IMR-90 (cell line): ENCODE measurements at regions not wholly inside any gene's neighbourhood (a gene's known extent, or its start where the extent isn't known, plus 50 kb on each side); places are given as distances from the start of the nearest gene placed in this dataset.

Experiments
- ATAC-seq: fragments of 200-7000 bp; cut with Tn5 transposase; 2 replicates; pipeline ENCODE4 v1.9.1; 2020; ENCODE audit warnings: low read depth, mild to moderate bottlenecking, moderate library complexity
- BruUV-seq: library from RNA; stranded (reverse); fragments of 400-500 nt; replicated peaks from 2 replicates; lab custom pipeline; 2021; lab: Mats Ljungman, UMichigan
- CTCF ChIA-PET: fragments of 300-600 bp; formaldehyde crosslinking; extraction: SDS; loops from one replicate; lab custom pipeline; 2021; ENCODE audit warnings: antibody characterized with exemption; lab: Yijun Ruan, JAX
- POLR2A ChIA-PET: fragments of 300-600 bp; sonication (Branson Sonifier 250); formaldehyde crosslinking; loops from one replicate; lab custom pipeline; 2022; ENCODE audit warnings: antibody characterized with exemption; ENCODE audit not compliant: unreplicated experiment; lab: Charles Lee
- DNase-seq: peaks from one replicate; pipeline ENCODE4 v3.0.0; 2013
- H2AFZ ChIP-seq: replicated peaks from 2 replicates; pipeline ENCODE3; 2013; ENCODE audit warnings: low read length, mild to moderate bottlenecking; ENCODE audit not compliant: poor library complexity
- H2AK5ac ChIP-seq: 2 replicates; pipeline ENCODE4 v1.6.1; 2013; ENCODE audit warnings: low read depth, low read length, inconsistent platforms
- H2AK9ac ChIP-seq: replicated peaks from 2 replicates; pipeline ENCODE3; 2013; ENCODE audit warnings: mild to moderate bottlenecking, low read depth, low read length, moderate library complexity; ENCODE audit not compliant: poor library complexity
- H2BK120ac ChIP-seq: 2 replicates; pipeline ENCODE4 v1.6.1; 2013; ENCODE audit warnings: low read depth, low read length, inconsistent platforms
- H2BK15ac ChIP-seq: 3 replicates; pipeline ENCODE4 v1.6.1; 2013; ENCODE audit warnings: low read depth, low read length, inconsistent platforms
- H2BK20ac ChIP-seq: 2 replicates; pipeline ENCODE4 v1.6.1; 2013; ENCODE audit warnings: low read depth, mild to moderate bottlenecking, inconsistent platforms, low read length, moderate library complexity
- H2BK5ac ChIP-seq: 2 replicates; pipeline ENCODE4 v1.6.1; 2013; ENCODE audit warnings: mild to moderate bottlenecking, low read depth, low read length, inconsistent platforms; ENCODE audit not compliant: poor library complexity, severe bottlenecking
- H3K14ac ChIP-seq: replicated peaks from 2 replicates; pipeline ENCODE4 v1.6.1; 2013; ENCODE audit warnings: low read depth, low read length, inconsistent platforms
- H3K18ac ChIP-seq: 2 replicates; pipeline ENCODE4 v1.6.1; 2013; ENCODE audit warnings: low read depth, low read length, control low read depth
- H3K23ac ChIP-seq: 2 replicates; pipeline ENCODE4 v1.6.1; 2013; ENCODE audit warnings: low read depth, low read length, inconsistent platforms
- H3K27ac ChIP-seq: 2 replicates; pipeline ENCODE4 v1.5.1; 2013; ENCODE audit warnings: mild to moderate bottlenecking, control low read depth, low read length; ENCODE audit not compliant: insufficient read depth
- H3K27me3 ChIP-seq: 2 replicates; pipeline ENCODE4 v1.6.1; 2013; ENCODE audit warnings: low read length; ENCODE audit not compliant: control insufficient read depth, insufficient read depth
- H3K36me3 ChIP-seq: 2 replicates; pipeline ENCODE4 v1.6.1; 2013; ENCODE audit warnings: low read length, mixed read lengths; ENCODE audit not compliant: control insufficient read depth, insufficient read depth
- H3K4ac ChIP-seq: 2 replicates; pipeline ENCODE4 v1.6.1; 2013; ENCODE audit warnings: low read depth, low read length, inconsistent platforms
- H3K4me1 ChIP-seq: 2 replicates; pipeline ENCODE4 v1.6.1; 2013; ENCODE audit warnings: low read length, mixed read lengths; ENCODE audit not compliant: control insufficient read depth, insufficient read depth
- H3K4me2 ChIP-seq: 2 replicates; pipeline ENCODE4 v1.6.1; 2013; ENCODE audit warnings: low read depth, mild to moderate bottlenecking, control low read depth, low read length, moderate library complexity
- H3K4me3 ChIP-seq: 2 replicates; pipeline ENCODE4 v1.5.1; 2013; ENCODE audit warnings: low read depth, mild to moderate bottlenecking, control low read depth, low read length, moderate library complexity; ENCODE audit not compliant: insufficient read depth
- H3K56ac ChIP-seq: 2 replicates; pipeline ENCODE4 v1.6.1; 2013; ENCODE audit warnings: low read length, inconsistent platforms; ENCODE audit not compliant: insufficient read depth; ENCODE audit errors: extremely low read depth
- H3K79me1 ChIP-seq, 2 experiments: 2 replicates each; pipeline ENCODE4 v1.6.1; 2013; ENCODE audit warnings: low read length in 2 of 2, inconsistent platforms in 1 of 2, low read depth in 1 of 2
- H3K9ac ChIP-seq: 2 replicates; pipeline ENCODE4 v1.6.1; 2013; ENCODE audit warnings: low read depth, low read length, control low read depth
- H3K9me1 ChIP-seq: 2 replicates; pipeline ENCODE4 v1.6.1; 2013; ENCODE audit warnings: low read length, inconsistent platforms; ENCODE audit not compliant: insufficient read depth
- H3K9me3 ChIP-seq: 2 replicates; pipeline ENCODE4 v1.6.1; 2013; ENCODE audit warnings: low read length; ENCODE audit not compliant: control insufficient read depth, insufficient read depth
- H4K20me1 ChIP-seq: 2 replicates; pipeline ENCODE4 v1.6.1; 2013; ENCODE audit warnings: low read length, inconsistent platforms; ENCODE audit not compliant: insufficient read depth
- H4K5ac ChIP-seq: 2 replicates; pipeline ENCODE4 v1.6.1; 2013; ENCODE audit warnings: mild to moderate bottlenecking, low read depth, low read length, control low read depth
- H4K8ac ChIP-seq, 2 experiments: 2 replicates each; pipeline ENCODE4 v1.6.1; 2013; ENCODE audit warnings: low read depth in 2 of 2, low read length in 2 of 2, control low read depth in 1 of 2, inconsistent platforms in 1 of 2
- H4K91ac ChIP-seq: 2 replicates; pipeline ENCODE4 v1.6.1; 2013; ENCODE audit warnings: low read depth, low read length, inconsistent platforms; ENCODE audit not compliant: insufficient read depth
- WGBS, 2 experiments: methylation state at CpG; one replicate each; pipeline versions ENCODE4 v1.1.5 to v1.1.7; 2013; ENCODE audit warnings: missing lambda C conversion rate in 2 of 2; ENCODE audit not compliant: insufficient read length in 1 of 2; ENCODE audit errors: extremely low coverage in 2 of 2; 5-methylcytosine and 5-hydroxymethylcytosine counted together
- dilution Hi-C: fragments of 300-500 bp; cut with HindIII; formaldehyde crosslinking; loops from one replicate; pipeline ENCODE4 v1.14.3; 2018; ENCODE audit warnings: low sequenced_read_pairs; ENCODE audit not compliant: unreplicated experiment
- in situ Hi-C: fragments of 300-500 bp; cut with MboI; formaldehyde crosslinking; loops from 3 replicates; pipeline ENCODE4 v1.14.3; 2019; ENCODE audit warnings: low sequenced_read_pairs, inconsistent platforms, mixed read lengths
- intact Hi-C: fragments of 100-400 bp; cut with micrococcal nuclease; formaldehyde crosslinking; loops from 2 replicates; pipeline ENCODE4 v1.10.0; 2022
- TF ChIP-seq, protein P1 (sequence below): conservative IDR thresholded peaks from 2 replicates; pipeline ENCODE4 v1.5.1; 2012; ENCODE audit warnings: mild to moderate bottlenecking, low read depth, low read length, improper control_type of control experiment

DNA sequence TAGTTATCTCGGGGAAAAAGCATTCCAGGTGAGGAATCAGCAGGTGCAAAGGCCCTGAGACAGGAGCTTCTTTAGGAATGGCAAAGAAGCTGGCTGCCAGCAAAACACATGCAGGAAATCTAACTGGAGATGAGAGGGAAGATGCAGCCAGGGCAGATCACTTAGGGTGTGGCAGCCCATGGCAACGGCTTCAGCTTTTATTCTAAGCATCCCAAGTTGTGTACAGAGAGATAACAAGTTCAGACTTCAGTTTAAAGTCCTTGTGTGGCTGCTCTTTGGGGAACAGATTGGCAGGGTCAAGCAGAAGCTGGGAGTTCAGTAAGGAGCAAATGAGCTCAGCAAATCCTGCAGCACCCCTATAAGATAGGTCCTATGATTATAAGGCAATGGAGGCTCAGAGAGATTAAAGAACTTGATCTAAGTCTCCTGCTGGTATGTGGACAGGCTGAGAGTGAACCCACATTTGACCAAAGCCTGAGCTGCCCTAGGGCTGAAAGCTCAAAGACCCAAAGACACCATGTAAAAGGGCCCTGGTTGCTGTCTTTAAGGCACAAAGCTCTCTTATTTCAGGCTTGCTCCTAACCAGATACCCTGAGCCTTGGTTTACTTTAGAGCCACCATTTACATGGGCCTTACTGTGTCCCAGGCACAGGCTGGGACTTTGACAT, 466.8 kb downstream of the SOX6 start:
- peak overlapping the region; percentile 16; the same call in 1 of the 2 replicates for H3K27ac ChIP-seq
- peak overlapping the region; percentile 72 for H4K91ac ChIP-seq
- peak overlapping the region; percentile 2 for H2AK9ac ChIP-seq
- no peaks in the 10 kb centered on the region for H3K79me1 ChIP-seq
- no peak overlapping the region for H3K4me3 ChIP-seq
- peak overlapping the region; percentile 78; the same call in 1 of the 2 replicates for H3K14ac ChIP-seq
- peak overlapping the region; percentile 70 for H3K4ac ChIP-seq
- peak overlapping the region; percentile 85; the same call in 2 of the 3 replicates for H2BK15ac ChIP-seq
- H2AFZ ChIP-seq, result peak overlapping the region; percentile 5
- H3K9me3 ChIP-seq, result no peaks in the 10 kb centered on the region
- DNase-seq (no peak), ATAC-seq (no peak)
- H3K4me1 ChIP-seq, result peaks cover 39% of the 10 kb centered on the region
- H3K27me3 ChIP-seq, result no peaks in the 10 kb centered on the region
- BruUV-seq, result no TSS peak
- H3K23ac ChIP-seq, result peak overlapping the region; percentile 54
- peak overlapping the region; percentile 75 to 82; a peak in 3 of 4 replicates for H4K8ac ChIP-seq
- peaks cover 27% of the 10 kb centered on the region for H3K9me1 ChIP-seq
- H2BK20ac ChIP-seq, result peak overlapping the region; percentile 89
- in situ Hi-C loops (no loop called here), intact Hi-C loops (loop anchor here (5.0 to 10.0 kb wide), 2 partner anchors 237 to 565 kb away; no protein-coding TSS in a partner anchor), dilution Hi-C loops (no loop called here)
- H2BK5ac ChIP-seq, result peak overlapping the region; percentile 62
- peak overlapping the region; percentile 74 for H3K18ac ChIP-seq
- ChIA-PET CTCF (interaction anchor here (1.3 kb wide), 1 partner anchor 182 kb away, joined by 3 read pairs; no protein-coding TSS in a partner anchor), POLR2A (interaction anchor here (0.5 to 1.4 kb wide), 3 partner anchors 417 to 718 kb away, joined by 10 to 14 read pairs (median 11); no protein-coding TSS in a partner anchor)
- peak overlapping the region; percentile 31; the same call in 1 of the 2 replicates for H2AK5ac ChIP-seq
- H3K9ac ChIP-seq, result no peak overlapping the region
- WGBS, 2 experiments, result 77% methylated on average over 2 of the region's 2 CpGs; no CpG with 5 or more reads in 1 of the 2 experiments
- H2BK120ac ChIP-seq, result peak overlapping the region; percentile 93
- TF ChIP-seq, protein P1, sequence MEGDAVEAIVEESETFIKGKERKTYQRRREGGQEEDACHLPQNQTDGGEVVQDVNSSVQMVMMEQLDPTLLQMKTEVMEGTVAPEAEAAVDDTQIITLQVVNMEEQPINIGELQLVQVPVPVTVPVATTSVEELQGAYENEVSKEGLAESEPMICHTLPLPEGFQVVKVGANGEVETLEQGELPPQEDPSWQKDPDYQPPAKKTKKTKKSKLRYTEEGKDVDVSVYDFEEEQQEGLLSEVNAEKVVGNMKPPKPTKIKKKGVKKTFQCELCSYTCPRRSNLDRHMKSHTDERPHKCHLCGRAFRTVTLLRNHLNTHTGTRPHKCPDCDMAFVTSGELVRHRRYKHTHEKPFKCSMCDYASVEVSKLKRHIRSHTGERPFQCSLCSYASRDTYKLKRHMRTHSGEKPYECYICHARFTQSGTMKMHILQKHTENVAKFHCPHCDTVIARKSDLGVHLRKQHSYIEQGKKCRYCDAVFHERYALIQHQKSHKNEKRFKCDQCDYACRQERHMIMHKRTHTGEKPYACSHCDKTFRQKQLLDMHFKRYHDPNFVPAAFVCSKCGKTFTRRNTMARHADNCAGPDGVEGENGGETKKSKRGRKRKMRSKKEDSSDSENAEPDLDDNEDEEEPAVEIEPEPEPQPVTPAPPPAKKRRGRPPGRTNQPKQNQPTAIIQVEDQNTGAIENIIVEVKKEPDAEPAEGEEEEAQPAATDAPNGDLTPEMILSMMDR, result no peak
- peak overlapping the region; percentile 11; the same call in 1 of the 2 replicates for H3K4me2 ChIP-seq
- peak overlapping the region; percentile 71 for H4K5ac ChIP-seq
- H3K36me3 ChIP-seq, result no peaks in the 10 kb centered on the region
- no peaks in the 10 kb centered on the region for H4K20me1 ChIP-seq
- peak overlapping the region; percentile 40; the same call in 1 of the 2 replicates for H3K56ac ChIP-seq
